Loucy (cell line): ENCODE measurements at regions not wholly inside any gene's neighbourhood (a gene's known extent, or its start where the extent isn't known, plus 50 kb on each side); places are given as distances from the start of the nearest gene placed in this dataset.

ENCODE experiments used
- H2AFZ ChIP-seq: fragments of 200-600 bp; sonication (generic); 2 replicates; pipeline ENCODE4 v1.6.0; 2016; ENCODE audit warnings: antibody characterized with exemption, mild to moderate bottlenecking, low read length, moderate library complexity
- H3F3A ChIP-seq: fragments of 200-600 bp; 2 replicates; pipeline ENCODE4 v1.6.0; 2016; ENCODE audit warnings: antibody characterized with exemption, low read depth, mild to moderate bottlenecking
- H3K27me3 ChIP-seq: fragments of 200-600 bp; sonication (generic); 2 replicates; pipeline ENCODE4 v1.6.1; 2014; ENCODE audit warnings: low read length, mild to moderate bottlenecking; ENCODE audit not compliant: insufficient read depth, poor library complexity, severe bottlenecking
- H3K36me3 ChIP-seq: fragments of 200-600 bp; sonication (generic); 2 replicates; pipeline ENCODE4 v1.6.1; 2016; ENCODE audit warnings: low read length; ENCODE audit not compliant: insufficient read depth
- H3K4me1 ChIP-seq: fragments of 200-600 bp; sonication (generic); 2 replicates; pipeline ENCODE4 v1.5.1; 2014; ENCODE audit warnings: low read length, mild to moderate bottlenecking; ENCODE audit not compliant: insufficient read depth, poor library complexity, severe bottlenecking
- H3K4me2 ChIP-seq: fragments of 200-600 bp; sonication (generic); 2 replicates; pipeline ENCODE4 v1.6.0; 2014; ENCODE audit warnings: antibody characterized with exemption, low read length, low read depth, mild to moderate bottlenecking; ENCODE audit not compliant: poor library complexity, severe bottlenecking
- H3K4me3 ChIP-seq: fragments of 200-600 bp; sonication (generic); 2 replicates; pipeline ENCODE4 v1.5.1; 2014; ENCODE audit warnings: low read length, mild to moderate bottlenecking, mixed read lengths; ENCODE audit not compliant: poor library complexity, severe bottlenecking
- H3K79me2 ChIP-seq: fragments of 200-600 bp; sonication (generic); 2 replicates; pipeline ENCODE4 v1.6.1; 2014; ENCODE audit warnings: low read length; ENCODE audit not compliant: insufficient read depth
- H3K9ac ChIP-seq: fragments of 200-600 bp; sonication (generic); 2 replicates; pipeline ENCODE4 v1.6.0; 2014; ENCODE audit warnings: mild to moderate bottlenecking, low read depth, low read length, moderate library complexity; ENCODE audit not compliant: poor library complexity, severe bottlenecking
- H3K9me2 ChIP-seq: fragments of 200-600 bp; sonication (generic); replicated peaks from 2 replicates; pipeline ENCODE4 v1.6.1; 2016; ENCODE audit warnings: low read depth, low read length, mixed read lengths
- H3K9me3 ChIP-seq: fragments of 200-600 bp; sonication (generic); 2 replicates; pipeline ENCODE4 v1.6.1; 2014; ENCODE audit warnings: mild to moderate bottlenecking, antibody characterized with exemption, low read length, low read depth; ENCODE audit not compliant: insufficient read depth
- H4K20me1 ChIP-seq: fragments of 200-600 bp; sonication (generic); 2 replicates; pipeline ENCODE4 v1.6.0; 2014; ENCODE audit warnings: antibody characterized with exemption, low read length, mild to moderate bottlenecking; ENCODE audit not compliant: insufficient read depth, poor library complexity, severe bottlenecking
- CTCF ChIP-seq: fragments of 200-600 bp; sonication (generic); conservative IDR thresholded peaks from 2 replicates; pipeline ENCODE4 v1.5.1; 2014; ENCODE audit warnings: mild to moderate bottlenecking, antibody characterized with exemption, low read length
- EZH2phosphoT487 ChIP-seq: fragments of 200-600 bp; IDR thresholded peaks from 2 replicates; pipeline ENCODE4 v1.6.1; 2018; ENCODE audit warnings: antibody characterized with exemption, mild to moderate bottlenecking, moderate library complexity, borderline replicate concordance

GRCh38 chr4:181739031-181739430 lies 504.2 kb upstream of the TENM3 start:
- H3K4me3 ChIP-seq: no peak overlapping the region
- no peaks in the 10 kb centered on the region for H3K9me3 ChIP-seq
- TF ChIP-seq CTCF (no peak), EZH2phosphoT487 (no peak)
- no peak overlapping the region for H3K9ac ChIP-seq
- H2AFZ ChIP-seq: no peak overlapping the region
- no peaks in the 10 kb centered on the region for H3K36me3 ChIP-seq
- no peak overlapping the region for H3K4me2 ChIP-seq
- no peaks in the 10 kb centered on the region for H4K20me1 ChIP-seq
- H3K79me2 ChIP-seq: no peaks in the 10 kb centered on the region
- H3F3A ChIP-seq: no peaks in the 10 kb centered on the region
- no peaks in the 10 kb centered on the region for H3K27me3 ChIP-seq
- no peaks in the 10 kb centered on the region for H3K9me2 ChIP-seq
- no peaks in the 10 kb centered on the region for H3K4me1 ChIP-seq

- TF ChIP-seq CTCF (no peak), EZH2phosphoT487 (no peak)
- no peak overlapping the region for H3K4me2 ChIP-seq
Observed at GRCh38 chr4:181741513-181741912, 501.7 kb upstream of the TENM3 start.

GRCh38 chr4:181745933-181746625 lies 497.1 kb upstream of the TENM3 start:
- no peak overlapping the region for H3K4me3 ChIP-seq
- no peaks in the 10 kb centered on the region for H3K27me3 ChIP-seq
- no peak overlapping the region for H2AFZ ChIP-seq
- no peaks in the 10 kb centered on the region for H3K79me2 ChIP-seq
- no peaks in the 10 kb centered on the region for H3K36me3 ChIP-seq
- no peak for TF ChIP-seq EZH2phosphoT487
- no peak for TF ChIP-seq CTCF
- no peak overlapping the region for H3K9ac ChIP-seq
- H3F3A ChIP-seq: no peaks in the 10 kb centered on the region
- H3K4me1 ChIP-seq: no peaks in the 10 kb centered on the region
- no peaks in the 10 kb centered on the region for H3K9me3 ChIP-seq
- no peaks in the 10 kb centered on the region for H3K9me2 ChIP-seq
- H4K20me1 ChIP-seq: no peaks in the 10 kb centered on the region
- H3K4me2 ChIP-seq: no peak overlapping the region

More at GRCh38 chr4:181741513-181741912, 501.7 kb upstream of the TENM3 start:
- Histone ChIP-seq H4K20me1 (no peaks in the 10 kb centered on the region), H3K4me1 (no peaks in the 10 kb centered on the region), H3F3A (no peaks in the 10 kb centered on the region), H3K9me3 (no peaks in the 10 kb centered on the region), H3K4me3 (no peak overlapping the region), H3K9me2 (no peaks in the 10 kb centered on the region), H3K79me2 (no peaks in the 10 kb centered on the region), H2AFZ (no peak overlapping the region), H3K9ac (no peak overlapping the region), H3K27me3 (no peaks in the 10 kb centered on the region), H3K36me3 (no peaks in the 10 kb centered on the region)
